Lower lobe of right lung (tissue), 2 donors: ENCODE measurements at regions not wholly inside any gene's neighbourhood (a gene's known extent, or its start where the extent isn't known, plus 50 kb on each side); places are given as distances from the start of the nearest gene placed in this dataset.

ENCODE experiments used
- ATAC-seq, 2 donors: fragments of 200-7000 bp; cut with Tn5 transposase; one replicate each; pipeline ENCODE4 v1.9.1; 2020 to 2022; ENCODE audit warnings: mild to moderate bottlenecking in 2 of 2, moderate library complexity in 2 of 2
- DNase-seq: peaks from one replicate; pipeline ENCODE4 v3.0.0-alpha.2; 2020
- H3K27ac ChIP-seq: fragments of 200-600 bp; one replicate; pipeline ENCODE4 v1.8.0; 2022
- H3K27me3 ChIP-seq: fragments of 200-600 bp; one replicate; pipeline ENCODE4 v1.8.0; 2022; ENCODE audit warnings: low read depth
- H3K36me3 ChIP-seq: fragments of 200-600 bp; one replicate; pipeline ENCODE4 v1.8.0; 2022; ENCODE audit warnings: mild to moderate bottlenecking
- H3K4me1 ChIP-seq: fragments of 200-600 bp; one replicate; pipeline ENCODE4 v1.8.0; 2022
- H3K4me3 ChIP-seq: fragments of 200-600 bp; one replicate; pipeline ENCODE4 v1.8.0; 2022; ENCODE audit warnings: mild to moderate bottlenecking
- H3K9me3 ChIP-seq: fragments of 200-600 bp; one replicate; pipeline ENCODE4 v1.8.0; 2022
- CTCF ChIP-seq: fragments of 200-600 bp; IDR thresholded peaks from one replicate; pipeline ENCODE4 v1.8.0; 2022; ENCODE audit warnings: antibody characterized with exemption, mild to moderate bottlenecking
- intact Hi-C: fragments of 100-400 bp; cut with DNase I; formaldehyde crosslinking; loops from one replicate; pipeline ENCODE4 v1.11.0; 2022
- donor health status: DM: no; HTN: yes; CAD: no; lungs with severe emphysema.

GRCh38 chr10:128281861-128282260, 155.6 kb upstream of the MKI67 start:
- DNase-seq: no peak

GRCh38 chr10:128286141-128286761, 160.0 kb upstream of the MKI67 start:
- H3K27ac ChIP-seq: no peak overlapping the region
- H3K36me3 ChIP-seq: no peaks in the 10 kb centered on the region
- no peak for TF ChIP-seq CTCF
- no peaks in the 10 kb centered on the region for H3K4me1 ChIP-seq
- DNase-seq (no peak), ATAC-seq (no peak)
- H3K9me3 ChIP-seq: no peaks in the 10 kb centered on the region
- intact Hi-C loops: no loop called here
- H3K4me3 ChIP-seq: no peak overlapping the region
- H3K27me3 ChIP-seq: peaks cover 50% of the 10 kb centered on the region

More at GRCh38 chr10:128281861-128282260, 155.6 kb upstream of the MKI67 start:
- no peak for TF ChIP-seq CTCF
- no peak for ATAC-seq
- no peaks in the 10 kb centered on the region for H3K4me1 ChIP-seq
- H3K9me3 ChIP-seq: no peaks in the 10 kb centered on the region
- intact Hi-C loops: no loop called here
- H3K4me3 ChIP-seq: no peak overlapping the region
- no peak overlapping the region for H3K27ac ChIP-seq
- H3K36me3 ChIP-seq: no peaks in the 10 kb centered on the region
- H3K27me3 ChIP-seq: peaks cover 36% of the 10 kb centered on the region

GRCh38 chr10:128286762-128287500, 160.7 kb upstream of the MKI67 start:
- Histone ChIP-seq H3K4me3 (no peak overlapping the region), H3K27me3 (peaks cover 50% of the 10 kb centered on the region), H3K36me3 (no peaks in the 10 kb centered on the region), H3K27ac (no peak overlapping the region), H3K4me1 (no peaks in the 10 kb centered on the region), H3K9me3 (no peaks in the 10 kb centered on the region)
- TF ChIP-seq CTCF: no peak
- no peak for ATAC-seq
- no peak for DNase-seq
- intact Hi-C loops: no loop called here

- H3K27me3 ChIP-seq: peaks cover 50% of the 10 kb centered on the region
- intact Hi-C loops: no loop called here
Measured at GRCh38 chr10:128287921-128288320, 161.7 kb upstream of the MKI67 start.

GRCh38 chr10:128289621-128290020, 163.4 kb upstream of the MKI67 start:
- Histone ChIP-seq H3K27me3 (peaks cover 51% of the 10 kb centered on the region), H3K9me3 (no peaks in the 10 kb centered on the region), H3K4me1 (no peaks in the 10 kb centered on the region), H3K4me3 (no peak overlapping the region), H3K36me3 (no peaks in the 10 kb centered on the region), H3K27ac (no peak overlapping the region)
- DNase-seq (no peak), ATAC-seq (no peak)
- no peak for TF ChIP-seq CTCF
- intact Hi-C loops: no loop called here

More at GRCh38 chr10:128287921-128288320, 161.7 kb upstream of the MKI67 start:
- ATAC-seq (no peak), DNase-seq (no peak)
- Histone ChIP-seq H3K36me3 (no peaks in the 10 kb centered on the region), H3K27ac (no peak overlapping the region), H3K9me3 (no peaks in the 10 kb centered on the region), H3K4me1 (no peaks in the 10 kb centered on the region), H3K4me3 (no peak overlapping the region)
- no peak for TF ChIP-seq CTCF
